OCI-LY1 (cell line): ENCODE measurements at regions not wholly inside any gene's neighbourhood (a gene's known extent, or its start where the extent isn't known, plus 50 kb on each side); places are given as distances from the start of the nearest gene placed in this dataset.

Experiments
- H2AFZ ChIP-seq: fragments of 200-600 bp; sonication (generic), shearing (Covaris generic); 2 replicates; pipeline ENCODE4 v1.6.0; 2014; ENCODE audit warnings: antibody characterized with exemption, mild to moderate bottlenecking, low read length
- H3F3A ChIP-seq: fragments of 200-600 bp; sonication (generic), shearing (Covaris generic); 2 replicates; pipeline ENCODE4 v1.6.0; 2014; ENCODE audit warnings: mild to moderate bottlenecking, antibody characterized with exemption, low read length, moderate library complexity; ENCODE audit not compliant: insufficient read depth
- H3K27ac ChIP-seq: fragments of 200-600 bp; sonication (generic); 2 replicates; pipeline ENCODE4 v1.5.1; 2014; ENCODE audit warnings: low read length, mixed run types, mild to moderate bottlenecking, low read depth; ENCODE audit not compliant: poor library complexity, severe bottlenecking
- H3K27me3 ChIP-seq: fragments of 200-600 bp; sonication (generic); 2 replicates; pipeline ENCODE4 v1.6.0; 2014; ENCODE audit warnings: antibody characterized with exemption, mild to moderate bottlenecking, low read length, moderate library complexity; ENCODE audit not compliant: insufficient read depth
- H3K36me3 ChIP-seq: fragments of 200-600 bp; sonication (generic); 2 replicates; pipeline ENCODE4 v1.6.1; 2014; ENCODE audit warnings: mild to moderate bottlenecking, antibody characterized with exemption, low read length, moderate library complexity, mixed read lengths; ENCODE audit not compliant: insufficient read depth
- H3K4me1 ChIP-seq: fragments of 200-600 bp; sonication (generic); 2 replicates; pipeline ENCODE4 v1.5.1; 2014; ENCODE audit warnings: mild to moderate bottlenecking, low read length, moderate library complexity; ENCODE audit not compliant: insufficient read depth, severe bottlenecking
- H3K4me2 ChIP-seq: fragments of 200-600 bp; sonication (generic), shearing (Covaris generic); 2 replicates; pipeline ENCODE4 v1.6.1; 2014; ENCODE audit warnings: low read length
- H3K4me3 ChIP-seq: fragments of 200-600 bp; sonication (generic); 2 replicates; pipeline ENCODE4 v1.5.1; 2014; ENCODE audit warnings: low read length, low read depth, mild to moderate bottlenecking, mixed read lengths; ENCODE audit not compliant: poor library complexity, severe bottlenecking
- H3K79me2 ChIP-seq: fragments of 200-600 bp; shearing (Covaris generic); 2 replicates; pipeline ENCODE4 v1.6.1; 2016; ENCODE audit warnings: mixed run types, low read length, mixed read lengths; ENCODE audit not compliant: insufficient read depth
- H3K9ac ChIP-seq: fragments of 200-600 bp; sonication (generic), shearing (Covaris generic); 2 replicates; pipeline ENCODE4 v1.6.1; 2014; ENCODE audit warnings: mild to moderate bottlenecking, low read length, mixed read lengths
- H3K9me2 ChIP-seq: fragments of 200-600 bp; sonication (generic), shearing (Covaris generic); 2 replicates; pipeline ENCODE4 v1.6.1; 2014; ENCODE audit warnings: low read depth, mild to moderate bottlenecking, low read length, mixed read lengths
- H3K9me3 ChIP-seq: fragments of 200-600 bp; shearing (Covaris generic); 2 replicates; pipeline ENCODE4 v1.6.1; 2014; ENCODE audit warnings: low read length, mixed read lengths
- H4K20me1 ChIP-seq: fragments of 200-600 bp; sonication (generic), shearing (Covaris generic); 2 replicates; pipeline ENCODE4 v1.6.0; 2016; ENCODE audit warnings: mild to moderate bottlenecking, low read length; ENCODE audit not compliant: insufficient read depth
- CTCF ChIP-seq: fragments of 200-600 bp; sonication (generic), shearing (Covaris generic); IDR thresholded peaks from 2 replicates; pipeline ENCODE4 v1.5.1; 2017; ENCODE audit warnings: mild to moderate bottlenecking, antibody characterized with exemption, low read length, moderate library complexity, mixed read lengths
- EZH2 ChIP-seq: fragments of 200-600 bp; sonication (generic), shearing (Covaris generic); IDR thresholded peaks from 2 replicates; pipeline ENCODE4 v1.8.0; 2017; ENCODE audit warnings: borderline replicate concordance, mixed run types, mild to moderate bottlenecking, antibody characterized with exemption, low read length, moderate library complexity, mixed read lengths

GRCh38 chr11:91396236-91397133 is 828.1 kb upstream of the FAT3 start:
- Histone ChIP-seq H3K36me3 (no peaks in the 10 kb centered on the region), H3K4me2 (no peak overlapping the region), H4K20me1 (no peaks in the 10 kb centered on the region), H3K4me1 (no peaks in the 10 kb centered on the region), H3K27me3 (no peaks in the 10 kb centered on the region), H3K9me2 (no peaks in the 10 kb centered on the region), H3K79me2 (no peaks in the 10 kb centered on the region), H2AFZ (no peak overlapping the region), H3K4me3 (no peak overlapping the region), H3K9ac (no peak overlapping the region), H3K27ac (no peak overlapping the region), H3F3A (no peaks in the 10 kb centered on the region), H3K9me3 (no peaks in the 10 kb centered on the region)
- no peak for TF ChIP-seq CTCF
- no peak for TF ChIP-seq EZH2

- no peaks in the 10 kb centered on the region for H3K79me2 ChIP-seq
- no peak overlapping the region for H3K27ac ChIP-seq
- no peaks in the 10 kb centered on the region for H4K20me1 ChIP-seq
- H3K9ac ChIP-seq: no peak overlapping the region
- no peaks in the 10 kb centered on the region for H3K36me3 ChIP-seq
- H3K9me2 ChIP-seq: no peaks in the 10 kb centered on the region
- H3K9me3 ChIP-seq: no peaks in the 10 kb centered on the region
- no peak overlapping the region for H3K4me2 ChIP-seq
- no peaks in the 10 kb centered on the region for H3K27me3 ChIP-seq
- H2AFZ ChIP-seq: no peak overlapping the region
- no peaks in the 10 kb centered on the region for H3K4me1 ChIP-seq
- no peak overlapping the region for H3K4me3 ChIP-seq
- H3F3A ChIP-seq: no peaks in the 10 kb centered on the region
- TF ChIP-seq EZH2 (no peak), CTCF (no peak)
These were observed 829.7 kb upstream of the FAT3 start for GRCh38 chr11:91394727-91395414.

- Histone ChIP-seq H3K4me1 (no peaks in the 10 kb centered on the region), H2AFZ (no peak overlapping the region), H3K9ac (no peak overlapping the region)
These were observed 830.4 kb upstream of the FAT3 start for GRCh38 chr11:91394073-91394726.

More at GRCh38 chr11:91394073-91394726, 830.4 kb upstream of the FAT3 start:
- no peak overlapping the region for H3K4me2 ChIP-seq
- H3K27me3 ChIP-seq: no peaks in the 10 kb centered on the region
- H4K20me1 ChIP-seq: no peaks in the 10 kb centered on the region
- H3K9me3 ChIP-seq: no peaks in the 10 kb centered on the region
- no peaks in the 10 kb centered on the region for H3K79me2 ChIP-seq
- H3K4me3 ChIP-seq: no peak overlapping the region
- H3K9me2 ChIP-seq: no peaks in the 10 kb centered on the region
- no peaks in the 10 kb centered on the region for H3K36me3 ChIP-seq
- H3K27ac ChIP-seq: no peak overlapping the region
- TF ChIP-seq CTCF: no peak
- TF ChIP-seq EZH2: no peak
- H3F3A ChIP-seq: no peaks in the 10 kb centered on the region
